ENCODE measurements at regions not wholly inside any gene's neighbourhood (a gene's known extent, or its start where the extent isn't known, plus 50 kb on each side); places are given as distances from the start of the nearest gene placed in this dataset.

DNA sequence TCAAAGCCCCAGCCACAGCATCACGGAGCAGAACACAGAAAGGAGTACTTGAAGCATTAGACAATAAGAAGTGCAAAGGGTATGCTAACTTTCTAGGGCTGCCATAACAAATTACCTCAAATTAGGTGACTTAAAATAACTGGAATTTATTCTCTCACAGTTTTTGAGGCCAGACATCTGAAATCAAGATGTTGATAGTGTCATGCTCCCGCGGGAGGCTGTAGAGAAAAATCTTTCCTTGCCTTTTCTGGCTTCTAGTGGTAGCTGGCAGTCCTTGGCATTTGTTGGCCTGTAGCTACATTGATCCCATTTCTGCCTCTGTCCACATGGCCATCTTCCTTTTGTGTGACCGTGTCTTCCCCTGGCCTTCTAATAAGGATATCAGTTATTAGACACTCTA is 51.9 kb upstream of the SPDL1 start:
- TF ChIP-seq, protein P1, sequence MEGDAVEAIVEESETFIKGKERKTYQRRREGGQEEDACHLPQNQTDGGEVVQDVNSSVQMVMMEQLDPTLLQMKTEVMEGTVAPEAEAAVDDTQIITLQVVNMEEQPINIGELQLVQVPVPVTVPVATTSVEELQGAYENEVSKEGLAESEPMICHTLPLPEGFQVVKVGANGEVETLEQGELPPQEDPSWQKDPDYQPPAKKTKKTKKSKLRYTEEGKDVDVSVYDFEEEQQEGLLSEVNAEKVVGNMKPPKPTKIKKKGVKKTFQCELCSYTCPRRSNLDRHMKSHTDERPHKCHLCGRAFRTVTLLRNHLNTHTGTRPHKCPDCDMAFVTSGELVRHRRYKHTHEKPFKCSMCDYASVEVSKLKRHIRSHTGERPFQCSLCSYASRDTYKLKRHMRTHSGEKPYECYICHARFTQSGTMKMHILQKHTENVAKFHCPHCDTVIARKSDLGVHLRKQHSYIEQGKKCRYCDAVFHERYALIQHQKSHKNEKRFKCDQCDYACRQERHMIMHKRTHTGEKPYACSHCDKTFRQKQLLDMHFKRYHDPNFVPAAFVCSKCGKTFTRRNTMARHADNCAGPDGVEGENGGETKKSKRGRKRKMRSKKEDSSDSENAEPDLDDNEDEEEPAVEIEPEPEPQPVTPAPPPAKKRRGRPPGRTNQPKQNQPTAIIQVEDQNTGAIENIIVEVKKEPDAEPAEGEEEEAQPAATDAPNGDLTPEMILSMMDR (IDR thresholded peaks at IDR 0.05; ENCODE audit: insufficient read depth, low read length), result no peak
- TF ChIP-seq POLR2AphosphoS5 (IDR thresholded peaks at IDR 0.05; ENCODE audit: low read depth) (no peak), GABPA (IDR thresholded peaks at IDR 0.05; ENCODE audit: low read depth) (no peak), SPI1 (IDR thresholded peaks at IDR 0.05; ENCODE audit: borderline replicate concordance, low read depth) (no peak)
- TF ChIP-seq, protein P2, sequence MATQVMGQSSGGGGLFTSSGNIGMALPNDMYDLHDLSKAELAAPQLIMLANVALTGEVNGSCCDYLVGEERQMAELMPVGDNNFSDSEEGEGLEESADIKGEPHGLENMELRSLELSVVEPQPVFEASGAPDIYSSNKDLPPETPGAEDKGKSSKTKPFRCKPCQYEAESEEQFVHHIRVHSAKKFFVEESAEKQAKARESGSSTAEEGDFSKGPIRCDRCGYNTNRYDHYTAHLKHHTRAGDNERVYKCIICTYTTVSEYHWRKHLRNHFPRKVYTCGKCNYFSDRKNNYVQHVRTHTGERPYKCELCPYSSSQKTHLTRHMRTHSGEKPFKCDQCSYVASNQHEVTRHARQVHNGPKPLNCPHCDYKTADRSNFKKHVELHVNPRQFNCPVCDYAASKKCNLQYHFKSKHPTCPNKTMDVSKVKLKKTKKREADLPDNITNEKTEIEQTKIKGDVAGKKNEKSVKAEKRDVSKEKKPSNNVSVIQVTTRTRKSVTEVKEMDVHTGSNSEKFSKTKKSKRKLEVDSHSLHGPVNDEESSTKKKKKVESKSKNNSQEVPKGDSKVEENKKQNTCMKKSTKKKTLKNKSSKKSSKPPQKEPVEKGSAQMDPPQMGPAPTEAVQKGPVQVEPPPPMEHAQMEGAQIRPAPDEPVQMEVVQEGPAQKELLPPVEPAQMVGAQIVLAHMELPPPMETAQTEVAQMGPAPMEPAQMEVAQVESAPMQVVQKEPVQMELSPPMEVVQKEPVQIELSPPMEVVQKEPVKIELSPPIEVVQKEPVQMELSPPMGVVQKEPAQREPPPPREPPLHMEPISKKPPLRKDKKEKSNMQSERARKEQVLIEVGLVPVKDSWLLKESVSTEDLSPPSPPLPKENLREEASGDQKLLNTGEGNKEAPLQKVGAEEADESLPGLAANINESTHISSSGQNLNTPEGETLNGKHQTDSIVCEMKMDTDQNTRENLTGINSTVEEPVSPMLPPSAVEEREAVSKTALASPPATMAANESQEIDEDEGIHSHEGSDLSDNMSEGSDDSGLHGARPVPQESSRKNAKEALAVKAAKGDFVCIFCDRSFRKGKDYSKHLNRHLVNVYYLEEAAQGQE (IDR thresholded peaks at IDR 0.05; ENCODE audit: insufficient replicate concordance, low read depth), result no peak
- Histone ChIP-seq H3K27me3 (ENCODE audit: insufficient read depth, poor library complexity, severe bottlenecking) (no peaks in the 10 kb centered on the region), H3K4me3 (replicated peaks; ENCODE audit: insufficient read depth, low read length) (no peak overlapping the region), H3K27ac (replicated peaks) (no peak overlapping the region)
- no peak for DNase-seq (ENCODE audit: low read depth in 1 of 2, low spot score in 1 of 2)

DNA sequence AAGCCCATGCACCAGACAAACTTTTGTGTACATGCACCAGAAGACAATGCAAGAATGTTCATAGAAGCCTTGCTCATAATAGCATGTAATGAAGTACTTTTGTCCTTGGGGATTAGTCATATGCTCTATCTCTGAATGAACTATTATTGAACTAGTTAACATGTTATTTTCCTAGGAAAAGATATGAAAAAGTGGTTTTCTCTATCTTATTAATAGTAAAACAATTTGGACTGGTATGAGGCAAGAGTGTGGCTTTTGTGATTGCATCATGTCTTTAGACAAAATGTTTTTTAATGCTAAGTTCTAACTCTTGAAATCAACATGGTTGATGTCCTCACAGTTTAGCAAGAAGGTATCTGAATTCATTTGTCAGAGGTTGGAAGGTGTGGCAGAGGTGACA is 55.7 kb upstream of the SPDL1 start:
- Histone ChIP-seq H3K27ac (replicated peaks) (no peak overlapping the region), H3K4me3 (replicated peaks; ENCODE audit: insufficient read depth, low read length) (no peak overlapping the region), H3K27me3 (ENCODE audit: insufficient read depth, poor library complexity, severe bottlenecking) (no peaks in the 10 kb centered on the region)
- no peak for DNase-seq (ENCODE audit: low read depth in 1 of 2, low spot score in 1 of 2)
- TF ChIP-seq, protein P1 (IDR thresholded peaks at IDR 0.05; ENCODE audit: insufficient read depth, low read length), result no peak
- TF ChIP-seq SPI1 (IDR thresholded peaks at IDR 0.05; ENCODE audit: borderline replicate concordance, low read depth), result no peak
- no peak for TF ChIP-seq POLR2AphosphoS5 (IDR thresholded peaks at IDR 0.05; ENCODE audit: low read depth)
- TF ChIP-seq GABPA (IDR thresholded peaks at IDR 0.05; ENCODE audit: low read depth), result no peak
- TF ChIP-seq, protein P2 (IDR thresholded peaks at IDR 0.05; ENCODE audit: insufficient replicate concordance, low read depth), result no peak

DNA sequence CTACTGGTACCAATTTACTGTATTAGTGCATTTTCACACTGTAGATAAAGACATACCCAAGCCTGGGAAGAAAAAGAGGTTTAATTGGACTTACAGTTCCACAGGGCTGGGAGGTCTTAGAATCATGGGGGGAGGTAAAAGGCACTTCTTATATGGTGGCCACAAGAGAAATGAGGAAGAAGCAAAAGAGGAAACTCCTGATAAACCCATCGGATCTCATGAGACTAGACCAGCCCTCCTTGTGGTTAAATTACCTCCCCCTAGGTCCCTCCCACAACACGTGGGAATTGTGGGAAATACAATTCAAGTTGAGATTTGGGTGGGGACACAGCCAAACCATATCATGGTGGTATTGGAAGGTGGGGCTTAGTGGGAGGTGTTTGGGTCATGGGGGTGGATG is 56.5 kb upstream of the SPDL1 start:
- no peak overlapping the region for H3K4me3 ChIP-seq (replicated peaks; ENCODE audit: insufficient read depth, low read length)
- no peaks in the 10 kb centered on the region for H3K27me3 ChIP-seq (ENCODE audit: insufficient read depth, poor library complexity, severe bottlenecking)
- H3K27ac ChIP-seq (replicated peaks), result no peak overlapping the region
- peak in 1 of 2 experiments; percentile 43 for DNase-seq (ENCODE audit: low read depth in 1 of 2, low spot score in 1 of 2)
- TF ChIP-seq, protein P1 (IDR thresholded peaks at IDR 0.05; ENCODE audit: insufficient read depth, low read length), result no peak
- peak; percentile 32; the same call in 1 of the 2 replicates for TF ChIP-seq SPI1 (IDR thresholded peaks at IDR 0.05; ENCODE audit: borderline replicate concordance, low read depth)

DNA sequence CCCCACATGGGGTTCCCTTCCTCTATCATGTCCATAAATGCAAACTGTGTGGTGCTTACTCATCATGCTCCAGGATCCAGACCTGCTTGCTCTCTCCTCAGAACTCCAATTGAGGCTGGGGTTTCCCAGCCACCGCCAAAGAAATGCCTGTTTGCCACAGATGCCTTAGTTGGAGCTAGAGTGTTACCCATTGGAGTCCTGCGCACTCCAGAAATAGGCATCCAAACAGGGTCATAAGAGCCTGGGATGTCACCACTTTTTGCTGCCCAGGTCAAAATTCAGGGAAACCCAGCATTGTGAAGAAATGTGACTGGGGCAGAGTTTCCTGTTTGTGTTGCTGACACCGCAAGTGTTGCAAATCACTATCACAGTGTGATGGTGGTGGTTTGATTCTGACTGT is 60.7 kb upstream of the SPDL1 start:
- Histone ChIP-seq H3K27me3 (ENCODE audit: insufficient read depth, poor library complexity, severe bottlenecking) (no peaks in the 10 kb centered on the region), H3K27ac (replicated peaks) (no peak overlapping the region), H3K4me3 (replicated peaks; ENCODE audit: insufficient read depth, low read length) (no peak overlapping the region)
- no peak for DNase-seq (ENCODE audit: low read depth in 1 of 2, low spot score in 1 of 2)
- TF ChIP-seq, protein P2 (IDR thresholded peaks at IDR 0.05; ENCODE audit: insufficient replicate concordance, low read depth), result no peak
- TF ChIP-seq, protein P1 (IDR thresholded peaks at IDR 0.05; ENCODE audit: insufficient read depth, low read length), result no peak
- TF ChIP-seq GABPA (IDR thresholded peaks at IDR 0.05; ENCODE audit: low read depth) (no peak), SPI1 (IDR thresholded peaks at IDR 0.05; ENCODE audit: borderline replicate concordance, low read depth) (no peak)

All from HL-60 (cell line).